Panc1 (cell line): ENCODE measurements at regions not wholly inside any gene's neighbourhood (a gene's known extent, or its start where the extent isn't known, plus 50 kb on each side); places are given as distances from the start of the nearest gene placed in this dataset.
"Not testable (repeated sequence)": the region's sequence is repeated elsewhere in the genome, so short reads cannot be mapped to it uniquely, and the experiment has no call there.

Source experiments
- ATAC-seq: fragments of 200-7000 bp; cut with Tn5 transposase; 2 replicates; pipeline ENCODE4 v1.9.1; 2020; ENCODE audit warnings: mild to moderate bottlenecking, moderate library complexity
- BruUV-seq: library from RNA; stranded (reverse); fragments of 400-500 nt; replicated peaks from 2 replicates; lab custom pipeline; 2021; lab: Mats Ljungman, UMichigan
- CTCF ChIA-PET: fragments of 300-600 bp; sonication (Branson Sonifier 250); formaldehyde crosslinking; loops from one replicate; lab custom pipeline; 2022; ENCODE audit warnings: antibody characterized with exemption; lab: Charles Lee
- POLR2A ChIA-PET: fragments of 300-600 bp; sonication (Branson Sonifier 250); formaldehyde crosslinking; loops from one replicate; lab custom pipeline; 2022; ENCODE audit warnings: antibody characterized with exemption; lab: Charles Lee
- DNase-seq: peaks from one replicate; pipeline ENCODE4 v3.0.0-alpha.2; 2010; ENCODE audit warnings: low read depth, low spot score
- H3K27ac ChIP-seq: 2 replicates; pipeline ENCODE4 v1.5.1; 2011; ENCODE audit warnings: mild to moderate bottlenecking, low read length, inconsistent platforms
- H3K27me3 ChIP-seq: fragments of 200-500 bp; sonication (Bioruptor generic); 2 replicates; pipeline ENCODE4 v1.6.0; 2014; ENCODE audit warnings: low read length, inconsistent platforms; ENCODE audit not compliant: control insufficient read depth, insufficient read depth
- H3K36me3 ChIP-seq: fragments of 200-500 bp; sonication (Bioruptor generic); 2 replicates; pipeline ENCODE4 v1.5.1; 2014; ENCODE audit warnings: inconsistent platforms, mild to moderate bottlenecking, low read length, moderate library complexity; ENCODE audit not compliant: control insufficient read depth, insufficient read depth
- H3K4me1 ChIP-seq: 2 replicates; pipeline ENCODE4 v1.5.1; 2011; ENCODE audit warnings: inconsistent platforms, mild to moderate bottlenecking, low read length, moderate library complexity; ENCODE audit not compliant: control insufficient read depth, insufficient read depth
- H3K4me3 ChIP-seq, 2 experiments: 2 replicates each; pipeline ENCODE4 v1.5.1; 2011 to 2012; ENCODE audit warnings: low read depth in 2 of 2, low read length in 2 of 2, mild to moderate bottlenecking in 2 of 2, inconsistent platforms in 1 of 2, moderate library complexity in 1 of 2
- H3K9me3 ChIP-seq: fragments of 200-500 bp; sonication (Bioruptor generic); 2 replicates; pipeline ENCODE4 v1.5.1; 2014; ENCODE audit warnings: low read depth, mild to moderate bottlenecking, inconsistent platforms, low read length, moderate library complexity; ENCODE audit not compliant: control insufficient read depth, insufficient read depth
- CTCF ChIP-seq: fragments of 450-650 bp; IDR thresholded peaks from 2 replicates; pipeline ENCODE4 v1.5.1; 2017; ENCODE audit warnings: mild to moderate bottlenecking
- POLR2AphosphoS5 ChIP-seq: IDR thresholded peaks from 2 replicates; pipeline ENCODE4 v1.6.1; 2012; ENCODE audit warnings: mild to moderate bottlenecking, low read depth, low read length, moderate library complexity
- REST ChIP-seq, 2 experiments: IDR thresholded peaks; 2 replicates each; pipeline ENCODE4 v1.6.1; 2011 to 2012; ENCODE audit warnings: low read depth in 2 of 2, control low read depth in 1 of 2, low read length in 1 of 2, mild to moderate bottlenecking in 1 of 2, moderate library complexity in 1 of 2; ENCODE audit not compliant: insufficient read depth in 1 of 2
- SIN3A ChIP-seq: IDR thresholded peaks from 2 replicates; pipeline ENCODE4 v1.6.1; 2012; ENCODE audit warnings: low read depth, mild to moderate bottlenecking, low read length, moderate library complexity, borderline replicate concordance; ENCODE audit not compliant: insufficient read depth
- TCF7L2 ChIP-seq: IDR thresholded peaks from 2 replicates; pipeline ENCODE4 v1.6.1; 2011; ENCODE audit warnings: mild to moderate bottlenecking, low read depth, low read length, inconsistent platforms
- in situ Hi-C: cut with HindIII; loops from 2 replicates; pipeline ENCODE4 v1.10.0; 2016; ENCODE audit warnings: low sequenced_read_pairs, low pct_unique_long_range_greater_than_20kb
- intact Hi-C: fragments of 100-400 bp; cut with micrococcal nuclease; formaldehyde crosslinking; loops from one replicate; pipeline ENCODE4 v1.10.0; 2022; ENCODE audit not compliant: unreplicated experiment

- H3K4me1 ChIP-seq: no peaks in the 10 kb centered on the region
- ATAC-seq: no peak
- intact Hi-C loops: no loop called here
Observed at GRCh38 chr19:5244351-5244750, 96.3 kb downstream of the PTPRS start.

GRCh38 chr19:5243878-5244277, 96.7 kb downstream of the PTPRS start:
- Histone ChIP-seq H3K27me3 (no peaks in the 10 kb centered on the region), H3K4me3 (no peak overlapping the region), H3K36me3 (no peaks in the 10 kb centered on the region), H3K4me1 (no peaks in the 10 kb centered on the region), H3K27ac (no peak overlapping the region), H3K9me3 (no peaks in the 10 kb centered on the region)
- TF ChIP-seq CTCF (no peak), SIN3A (no peak), TCF7L2 (no peak), POLR2AphosphoS5 (no peak), REST (IDR thresholded peaks at IDR 0.05; ENCODE audit: insufficient read depth in 1 of 2, low read depth in 2 of 2, low read length in 1 of 2) (no peak)
- ATAC-seq (no peak), DNase-seq (no peak)
- no TSS peak for BruUV-seq
- POLR2A ChIA-PET: no interaction called here
- in situ Hi-C loops: no loop called here
- CTCF ChIA-PET: no interaction called here
- intact Hi-C loops: no loop called here

More at GRCh38 chr19:5244351-5244750, 96.3 kb downstream of the PTPRS start:
- no peaks in the 10 kb centered on the region for H3K27me3 ChIP-seq
- ChIA-PET CTCF (no interaction called here), POLR2A (no interaction called here)
- H3K27ac ChIP-seq: no peak overlapping the region
- DNase-seq: no peak
- no peaks in the 10 kb centered on the region for H3K36me3 ChIP-seq
- in situ Hi-C loops: no loop called here
- no TSS peak for BruUV-seq
- TF ChIP-seq POLR2AphosphoS5: no peak
- no peak for TF ChIP-seq TCF7L2
- no peak for TF ChIP-seq CTCF
- TF ChIP-seq REST (IDR thresholded peaks at IDR 0.05; ENCODE audit: insufficient read depth in 1 of 2, low read depth in 2 of 2, low read length in 1 of 2): no peak
- no peak for TF ChIP-seq SIN3A
- no peaks in the 10 kb centered on the region for H3K9me3 ChIP-seq
- no peak overlapping the region for H3K4me3 ChIP-seq

GRCh38 chr19:5241896-5242295, 98.7 kb downstream of the PTPRS start:
- H3K4me3 ChIP-seq, H3K9me3 ChIP-seq, H3K27me3 ChIP-seq, ATAC-seq, intact Hi-C loops, H3K36me3 ChIP-seq, DNase-seq, H3K27ac ChIP-seq, in situ Hi-C loops, CTCF ChIA-PET, BruUV-seq, POLR2A ChIA-PET, H3K4me1 ChIP-seq: not testable (repeated sequence)
